PFSK-1 (cell line): ENCODE measurements at regions not wholly inside any gene's neighbourhood (a gene's known extent, or its start where the extent isn't known, plus 50 kb on each side); places are given as distances from the start of the nearest gene placed in this dataset.

Experiments
- FOXP2 ChIP-seq: optimal IDR thresholded peaks from 2 replicates; pipeline ENCODE3; 2011; ENCODE audit warnings: borderline replicate concordance, control low read depth, inconsistent platforms; ENCODE audit not compliant: insufficient read depth; ENCODE audit errors: extremely low read length, extremely low read depth
- POLR2AphosphoS5 ChIP-seq: IDR thresholded peaks from 2 replicates; pipeline ENCODE4 v1.6.1; 2012; ENCODE audit warnings: low read depth, mild to moderate bottlenecking, control low read depth, low read length, moderate library complexity
- SIN3A ChIP-seq: IDR thresholded peaks from 2 replicates; pipeline ENCODE4 v1.6.1; 2012; ENCODE audit warnings: mild to moderate bottlenecking, low read length, moderate library complexity, borderline replicate concordance; ENCODE audit not compliant: insufficient read depth
- TAF1 ChIP-seq: IDR thresholded peaks from 2 replicates; pipeline ENCODE4 v1.6.1; 2012; ENCODE audit warnings: low read length, control low read depth, borderline replicate concordance; ENCODE audit not compliant: insufficient read depth
- TF ChIP-seq, protein P1 (sequence below), 2 experiments: IDR thresholded peaks; 2 replicates each; pipeline versions ENCODE4 v1.6.1 to v1.8.0; 2011 to 2012; ENCODE audit warnings: low read depth in 2 of 2, low read length in 2 of 2, control low read depth in 1 of 2, inconsistent platforms in 1 of 2, mild to moderate bottlenecking in 1 of 2, moderate library complexity in 1 of 2; ENCODE audit not compliant: insufficient read depth in 1 of 2

DNA sequence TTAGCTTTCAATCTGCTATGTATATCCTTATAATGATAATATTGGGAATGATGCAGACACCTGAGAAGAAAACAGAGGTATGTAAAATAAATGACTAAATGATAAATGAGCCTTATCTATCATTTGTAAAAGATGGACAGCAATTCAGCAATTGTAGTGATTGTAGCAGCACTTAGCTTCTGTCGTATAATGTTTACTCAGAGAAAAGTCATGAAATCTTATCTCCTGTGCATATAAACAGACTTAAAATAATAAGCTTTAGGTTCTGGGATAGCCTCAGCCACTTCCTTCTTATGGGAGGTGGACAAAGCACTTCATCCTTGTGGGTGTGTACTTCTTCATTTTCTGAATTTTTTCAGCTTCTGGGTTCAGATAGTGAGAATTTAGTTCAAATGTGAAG, 324.8 kb upstream of the MAP3K7 start:
- no peak for TF ChIP-seq TAF1
- TF ChIP-seq, protein P1, sequence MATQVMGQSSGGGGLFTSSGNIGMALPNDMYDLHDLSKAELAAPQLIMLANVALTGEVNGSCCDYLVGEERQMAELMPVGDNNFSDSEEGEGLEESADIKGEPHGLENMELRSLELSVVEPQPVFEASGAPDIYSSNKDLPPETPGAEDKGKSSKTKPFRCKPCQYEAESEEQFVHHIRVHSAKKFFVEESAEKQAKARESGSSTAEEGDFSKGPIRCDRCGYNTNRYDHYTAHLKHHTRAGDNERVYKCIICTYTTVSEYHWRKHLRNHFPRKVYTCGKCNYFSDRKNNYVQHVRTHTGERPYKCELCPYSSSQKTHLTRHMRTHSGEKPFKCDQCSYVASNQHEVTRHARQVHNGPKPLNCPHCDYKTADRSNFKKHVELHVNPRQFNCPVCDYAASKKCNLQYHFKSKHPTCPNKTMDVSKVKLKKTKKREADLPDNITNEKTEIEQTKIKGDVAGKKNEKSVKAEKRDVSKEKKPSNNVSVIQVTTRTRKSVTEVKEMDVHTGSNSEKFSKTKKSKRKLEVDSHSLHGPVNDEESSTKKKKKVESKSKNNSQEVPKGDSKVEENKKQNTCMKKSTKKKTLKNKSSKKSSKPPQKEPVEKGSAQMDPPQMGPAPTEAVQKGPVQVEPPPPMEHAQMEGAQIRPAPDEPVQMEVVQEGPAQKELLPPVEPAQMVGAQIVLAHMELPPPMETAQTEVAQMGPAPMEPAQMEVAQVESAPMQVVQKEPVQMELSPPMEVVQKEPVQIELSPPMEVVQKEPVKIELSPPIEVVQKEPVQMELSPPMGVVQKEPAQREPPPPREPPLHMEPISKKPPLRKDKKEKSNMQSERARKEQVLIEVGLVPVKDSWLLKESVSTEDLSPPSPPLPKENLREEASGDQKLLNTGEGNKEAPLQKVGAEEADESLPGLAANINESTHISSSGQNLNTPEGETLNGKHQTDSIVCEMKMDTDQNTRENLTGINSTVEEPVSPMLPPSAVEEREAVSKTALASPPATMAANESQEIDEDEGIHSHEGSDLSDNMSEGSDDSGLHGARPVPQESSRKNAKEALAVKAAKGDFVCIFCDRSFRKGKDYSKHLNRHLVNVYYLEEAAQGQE (IDR thresholded peaks at IDR 0.05; ENCODE audit: insufficient read depth in 1 of 2, low read depth in 2 of 2, low read length in 2 of 2): no peak
- TF ChIP-seq SIN3A: no peak
- no peak for TF ChIP-seq POLR2AphosphoS5
- TF ChIP-seq FOXP2: no peak
